Activated CD4-positive, alpha-beta memory T cell treated with anti-CD3 and anti-CD28 coated beads for 36 hours (primary cell): ENCODE measurements at regions not wholly inside any gene's neighbourhood (a gene's known extent, or its start where the extent isn't known, plus 50 kb on each side); places are given as distances from the start of the nearest gene placed in this dataset.

Experiments
- CTCF ChIA-PET: fragments of 350-600 bp; sonication (Branson Sonifier 250); formaldehyde crosslinking; loops from one replicate; lab custom pipeline; 2021; ENCODE audit warnings: antibody characterized with exemption, inconsistent platforms; lab: Charles Lee
- POLR2A ChIA-PET: fragments of 350-600 bp; sonication (Branson Sonifier 250); formaldehyde crosslinking; loops from one replicate; lab custom pipeline; 2021; ENCODE audit warnings: antibody characterized with exemption; lab: Charles Lee
- DNase-seq: peaks from one replicate; pipeline ENCODE4 v3.0.0-alpha.2; 2020
- H3K27ac Mint-ChIP-seq: one replicate; pipeline ENCODE4 v1.8.0; 2021; ENCODE audit warnings: mixed read lengths
- H3K27me3 Mint-ChIP-seq: one replicate; pipeline ENCODE4 v1.8.0; 2021; ENCODE audit warnings: mixed read lengths
- H3K36me3 Mint-ChIP-seq: one replicate; pipeline ENCODE4 v1.8.0; 2021; ENCODE audit warnings: mixed read lengths
- H3K4me1 Mint-ChIP-seq: one replicate; pipeline ENCODE4 v1.8.0; 2021; ENCODE audit warnings: low read depth, mixed read lengths
- H3K4me3 Mint-ChIP-seq: one replicate; pipeline ENCODE4 v1.8.0; 2021; ENCODE audit warnings: mild to moderate bottlenecking, mixed read lengths
- H3K9me3 Mint-ChIP-seq: one replicate; pipeline ENCODE4 v1.8.0; 2021; ENCODE audit warnings: mixed read lengths
- intact Hi-C: fragments of 100-400 bp; cut with micrococcal nuclease; formaldehyde crosslinking; loops from one replicate; pipeline ENCODE4 v1.15.1; 2023

DNA sequence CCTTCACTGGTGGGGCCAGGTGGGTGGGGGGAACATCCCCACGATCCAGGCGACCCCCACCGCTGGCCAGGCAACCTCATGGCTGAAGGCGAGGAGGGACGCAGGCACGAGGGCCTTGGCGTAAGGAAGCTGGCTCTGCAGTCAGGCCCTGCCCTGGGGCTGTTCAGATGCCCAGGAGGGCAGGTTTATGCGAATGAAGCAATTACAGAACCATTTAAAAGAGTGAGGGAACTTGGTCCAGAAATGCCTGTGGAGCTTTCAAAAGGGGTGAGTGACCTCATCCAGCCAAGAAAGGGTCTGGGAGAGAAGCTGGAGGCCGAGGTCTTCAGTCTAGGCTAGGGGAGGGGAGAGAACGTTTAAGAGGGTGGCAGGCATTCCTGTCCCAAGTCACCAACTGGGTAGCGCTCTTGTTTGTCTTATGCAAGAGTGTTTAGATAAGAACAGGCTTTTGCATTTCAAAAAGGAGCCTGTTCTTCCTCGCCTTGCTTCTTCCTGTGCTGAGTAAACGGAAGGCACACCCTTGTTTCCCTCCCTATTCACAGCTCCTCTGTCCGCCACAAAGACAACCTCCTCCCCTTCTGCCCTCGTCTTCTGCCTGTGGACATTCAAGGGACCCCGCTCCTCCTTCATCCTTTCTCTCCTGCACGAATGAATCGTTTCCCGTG is 183.5 kb upstream of the SDK2 start:
- POLR2A ChIA-PET, result no interaction called here
- no peaks in the 10 kb centered on the region for H3K27me3 Mint-ChIP-seq
- peak overlapping the region; percentile 1 for H3K4me3 Mint-ChIP-seq
- peak; percentile 18 for DNase-seq
- H3K4me1 Mint-ChIP-seq, result peaks cover 68% of the 10 kb centered on the region
- CTCF ChIA-PET, result interaction anchor here (0.5 kb wide), 1 partner anchor 186 kb away, joined by 4 read pairs; no protein-coding TSS in a partner anchor
- peak overlapping the region; percentile 79 for H3K27ac Mint-ChIP-seq
- intact Hi-C loops, result no loop called here
- H3K9me3 Mint-ChIP-seq, result no peaks in the 10 kb centered on the region
- H3K36me3 Mint-ChIP-seq, result no peaks in the 10 kb centered on the region

DNA sequence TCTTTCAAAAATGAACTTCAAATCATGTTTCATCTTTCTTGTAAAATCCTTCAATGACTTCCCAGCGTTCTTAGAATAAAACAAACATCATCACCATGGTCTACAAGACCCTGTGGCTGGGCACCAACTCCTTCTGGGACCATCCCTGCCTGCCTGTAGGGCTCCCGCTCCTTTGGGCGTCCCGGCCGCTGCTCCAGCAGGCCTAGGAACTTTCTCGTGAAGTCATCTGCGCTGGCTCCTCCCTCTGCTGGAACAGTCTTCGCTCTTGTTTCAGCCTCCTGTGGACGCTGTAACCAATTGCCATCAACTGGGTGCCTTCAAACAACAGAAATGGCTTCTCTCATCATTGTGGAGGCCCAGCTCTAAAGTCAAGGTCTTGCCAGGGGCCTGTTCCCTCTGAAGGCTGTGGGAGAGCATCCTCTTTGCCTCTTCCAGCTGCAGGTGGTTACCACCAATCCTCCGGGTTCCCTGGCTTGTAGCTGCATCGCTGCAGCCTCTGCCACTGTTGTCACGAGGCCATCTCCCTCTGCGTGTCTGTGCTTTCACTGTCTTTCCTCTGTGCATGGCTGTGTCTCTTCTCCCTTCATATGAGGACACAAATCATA is 185.5 kb upstream of the SDK2 start:
- no peak for DNase-seq
- ChIA-PET POLR2A (interaction anchor here (0.5 kb wide), 1 partner anchor 177 kb away, joined by 3 read pairs; no protein-coding TSS in a partner anchor), CTCF (no interaction called here)
- Mint-ChIP-seq H3K9me3 (no peaks in the 10 kb centered on the region), H3K36me3 (no peaks in the 10 kb centered on the region), H3K27ac (no peak overlapping the region), H3K27me3 (no peaks in the 10 kb centered on the region), H3K4me1 (peaks cover 58% of the 10 kb centered on the region), H3K4me3 (no peak overlapping the region)
- intact Hi-C loops, result no loop called here

DNA sequence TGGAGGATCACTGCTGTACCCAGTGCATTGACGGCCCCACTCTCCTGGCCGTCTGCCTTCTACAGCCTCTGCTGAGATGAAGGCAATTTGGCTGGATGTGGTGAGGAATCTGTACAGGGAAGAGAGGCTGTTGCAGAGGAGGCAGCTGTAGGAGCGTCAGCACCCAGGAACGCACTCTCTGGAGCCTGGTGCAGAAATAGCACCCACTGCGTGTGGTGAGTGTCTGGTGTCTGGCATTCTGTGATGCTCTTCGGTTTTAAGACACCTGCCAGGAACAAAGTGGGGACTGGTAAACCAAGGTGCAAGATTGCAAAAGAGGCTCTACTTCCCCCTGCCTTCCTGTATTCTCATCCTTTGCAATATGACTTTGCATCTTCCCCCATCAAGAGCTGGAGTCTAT is 187.5 kb upstream of the SDK2 start:
- DNase-seq, result no peak
- Mint-ChIP-seq H3K4me3 (no peak overlapping the region), H3K27me3 (no peaks in the 10 kb centered on the region), H3K27ac (no peak overlapping the region), H3K36me3 (no peaks in the 10 kb centered on the region), H3K4me1 (peaks cover 64% of the 10 kb centered on the region), H3K9me3 (peaks cover 5% of the 10 kb centered on the region)
- ChIA-PET POLR2A (no interaction called here), CTCF (no interaction called here)
- intact Hi-C loops, result no loop called here

DNA sequence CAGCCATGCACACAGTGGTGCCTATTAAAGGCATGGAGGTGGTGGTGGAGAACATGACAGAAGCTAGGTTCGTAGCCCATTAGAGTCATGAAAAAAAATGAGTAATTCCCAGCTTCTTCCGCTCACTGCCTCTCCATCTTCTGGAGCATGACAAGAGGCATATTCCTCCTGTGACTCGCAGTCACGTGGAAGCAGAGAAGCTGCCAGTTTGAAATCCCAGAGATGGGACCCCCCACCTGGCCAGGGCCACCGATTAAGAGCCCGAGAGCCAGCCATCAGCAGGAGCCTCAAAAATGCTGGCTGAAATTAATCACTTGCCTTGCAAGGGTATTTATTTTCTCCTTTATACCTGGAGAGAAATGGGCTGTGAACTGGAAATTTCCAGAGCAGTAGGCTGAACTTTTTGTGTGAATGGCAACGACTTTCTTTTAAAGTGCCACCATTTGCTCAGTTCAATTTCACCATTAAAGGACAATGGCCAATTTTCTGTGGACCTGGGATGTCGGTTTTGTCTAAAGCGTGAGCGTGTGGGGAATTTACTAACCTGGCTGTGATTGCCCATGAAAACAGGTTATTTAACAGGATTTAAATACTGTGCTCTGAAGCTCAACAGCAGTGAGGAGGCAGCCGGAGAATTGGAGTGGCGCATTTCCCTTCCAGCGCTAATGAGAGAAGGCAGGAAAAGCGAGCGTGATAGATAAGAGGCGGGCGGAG is 189.7 kb upstream of the SDK2 start:
- Mint-ChIP-seq H3K4me1 (peaks cover 43% of the 10 kb centered on the region), H3K27ac (no peak overlapping the region), H3K27me3 (no peaks in the 10 kb centered on the region), H3K36me3 (peaks cover 3% of the 10 kb centered on the region), H3K4me3 (no peak overlapping the region), H3K9me3 (peaks cover 11% of the 10 kb centered on the region)
- no peak for DNase-seq
- intact Hi-C loops, result no loop called here
- ChIA-PET CTCF (no interaction called here), POLR2A (no interaction called here)

DNA sequence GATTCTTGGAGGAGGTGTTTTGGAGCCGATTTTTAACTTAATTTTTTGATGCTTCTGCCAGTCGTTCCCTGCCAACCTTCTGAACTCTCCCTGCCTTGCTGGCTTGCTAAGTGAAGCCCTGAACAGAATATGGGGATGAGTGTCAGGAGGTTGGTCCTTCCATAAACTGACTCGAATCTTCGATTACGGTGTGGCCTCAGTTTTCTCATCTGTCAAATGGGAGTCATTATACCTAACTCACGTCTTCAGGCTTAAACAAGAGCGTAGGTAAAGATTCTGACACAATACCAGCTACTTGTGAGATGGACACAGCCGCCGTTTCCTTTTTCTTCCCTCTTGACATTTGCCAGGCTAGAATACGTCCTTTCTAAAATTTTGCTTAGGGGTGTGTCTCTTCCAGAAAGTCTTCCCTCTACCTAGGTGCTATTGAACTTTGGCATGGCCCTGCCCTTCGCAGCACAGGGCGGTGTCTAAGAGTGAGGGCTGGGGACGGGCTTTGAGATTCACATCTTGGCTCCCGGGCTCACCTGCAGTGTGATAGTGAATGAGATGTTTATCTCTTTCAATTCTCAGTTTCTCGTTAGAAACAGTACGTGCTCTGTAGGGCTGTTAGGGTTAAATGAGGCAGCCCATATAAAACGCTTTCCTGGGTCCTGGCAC is 190.6 kb upstream of the SDK2 start:
- intact Hi-C loops, result no loop called here
- Mint-ChIP-seq H3K27ac (no peak overlapping the region), H3K4me1 (peaks cover 35% of the 10 kb centered on the region), H3K4me3 (no peak overlapping the region), H3K36me3 (peaks cover 3% of the 10 kb centered on the region), H3K9me3 (peaks cover 11% of the 10 kb centered on the region), H3K27me3 (no peaks in the 10 kb centered on the region)
- POLR2A ChIA-PET, result no interaction called here
- DNase-seq, result no peak
- CTCF ChIA-PET, result no interaction called here

DNA sequence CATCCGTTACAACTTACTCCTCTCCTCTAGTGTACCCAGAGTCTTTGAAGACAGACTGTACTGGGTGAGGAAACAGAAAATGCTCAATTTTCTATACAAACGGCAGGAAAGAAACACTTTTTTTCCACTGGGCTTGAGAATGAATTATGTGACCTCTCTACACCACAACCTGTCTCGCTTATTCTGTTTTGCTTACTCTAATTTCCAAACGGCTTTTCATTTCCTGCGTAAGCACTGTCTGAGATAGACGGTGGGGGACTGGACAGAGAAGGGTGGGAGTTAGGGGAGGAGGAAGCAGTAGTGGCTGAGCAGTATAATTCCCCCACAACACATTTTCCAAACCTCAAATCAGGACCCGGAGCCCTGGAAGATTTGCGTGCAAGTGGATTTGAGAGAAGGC is 191.4 kb upstream of the SDK2 start:
- no peak overlapping the region for H3K4me3 Mint-ChIP-seq
- ChIA-PET POLR2A (no interaction called here), CTCF (no interaction called here)
- H3K27me3 Mint-ChIP-seq, result no peaks in the 10 kb centered on the region
- peaks cover 11% of the 10 kb centered on the region for H3K9me3 Mint-ChIP-seq
- H3K4me1 Mint-ChIP-seq, result peaks cover 30% of the 10 kb centered on the region
- intact Hi-C loops, result no loop called here
- H3K36me3 Mint-ChIP-seq, result peaks cover 3% of the 10 kb centered on the region
- peak overlapping the region; percentile 24 for H3K27ac Mint-ChIP-seq
- no peak for DNase-seq

DNA sequence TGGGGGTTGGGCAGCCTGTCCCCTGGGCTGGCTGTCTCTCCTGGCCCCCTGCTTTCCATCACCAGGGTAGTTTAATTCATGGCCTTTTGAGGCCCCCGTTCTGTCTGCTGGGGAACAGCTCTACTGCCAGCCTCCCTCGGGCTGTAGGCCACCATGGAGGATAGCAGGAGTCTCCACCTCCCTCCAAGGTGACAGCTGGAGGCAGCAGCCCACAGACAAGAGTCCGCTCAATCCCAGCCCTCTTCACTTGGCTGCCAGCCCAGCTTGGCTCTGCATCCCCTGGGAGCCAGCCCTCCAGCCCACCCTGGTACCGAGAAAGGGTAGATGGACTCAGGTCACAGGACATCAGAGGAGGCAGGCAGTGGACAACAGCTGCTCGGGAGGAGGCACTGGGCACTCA is 194.6 kb upstream of the SDK2 start:
- peaks cover 11% of the 10 kb centered on the region for H3K9me3 Mint-ChIP-seq
- ChIA-PET CTCF (no interaction called here), POLR2A (no interaction called here)

DNA sequence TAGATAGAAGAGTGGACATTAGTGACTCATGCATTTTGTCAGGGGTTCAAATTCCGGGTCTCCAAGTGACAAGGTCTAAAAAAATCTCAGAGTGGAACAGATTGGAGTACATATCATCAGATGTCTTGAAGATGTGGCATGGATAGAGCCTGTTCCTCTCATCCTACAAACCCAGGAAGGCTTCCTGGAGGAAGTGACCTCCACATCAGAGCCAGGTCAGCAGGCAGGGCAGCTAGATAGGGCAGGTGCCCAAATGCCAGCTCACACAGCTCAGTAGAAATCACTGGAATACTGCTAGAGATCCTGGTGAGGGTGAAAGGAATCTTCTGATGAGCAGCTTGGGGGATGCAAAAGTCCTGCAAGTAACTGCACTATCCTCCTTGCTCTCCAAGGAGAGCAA is 196.6 kb upstream of the SDK2 start:
- Mint-ChIP-seq H3K36me3 (peaks cover 3% of the 10 kb centered on the region), H3K4me1 (peaks cover 3% of the 10 kb centered on the region), H3K27ac (no peak overlapping the region), H3K4me3 (no peak overlapping the region), H3K27me3 (no peaks in the 10 kb centered on the region), H3K9me3 (peaks cover 11% of the 10 kb centered on the region)
- POLR2A ChIA-PET, result no interaction called here
- no peak for DNase-seq
- intact Hi-C loops, result no loop called here
- CTCF ChIA-PET, result no interaction called here

More for the DNA sequence above, 194.6 kb upstream of the SDK2 start:
- intact Hi-C loops, result no loop called here
- peaks cover 3% of the 10 kb centered on the region for H3K36me3 Mint-ChIP-seq
- peaks cover 14% of the 10 kb centered on the region for H3K4me1 Mint-ChIP-seq
- DNase-seq, result no peak
- no peaks in the 10 kb centered on the region for H3K27me3 Mint-ChIP-seq
- no peak overlapping the region for H3K4me3 Mint-ChIP-seq
- no peak overlapping the region for H3K27ac Mint-ChIP-seq

DNA sequence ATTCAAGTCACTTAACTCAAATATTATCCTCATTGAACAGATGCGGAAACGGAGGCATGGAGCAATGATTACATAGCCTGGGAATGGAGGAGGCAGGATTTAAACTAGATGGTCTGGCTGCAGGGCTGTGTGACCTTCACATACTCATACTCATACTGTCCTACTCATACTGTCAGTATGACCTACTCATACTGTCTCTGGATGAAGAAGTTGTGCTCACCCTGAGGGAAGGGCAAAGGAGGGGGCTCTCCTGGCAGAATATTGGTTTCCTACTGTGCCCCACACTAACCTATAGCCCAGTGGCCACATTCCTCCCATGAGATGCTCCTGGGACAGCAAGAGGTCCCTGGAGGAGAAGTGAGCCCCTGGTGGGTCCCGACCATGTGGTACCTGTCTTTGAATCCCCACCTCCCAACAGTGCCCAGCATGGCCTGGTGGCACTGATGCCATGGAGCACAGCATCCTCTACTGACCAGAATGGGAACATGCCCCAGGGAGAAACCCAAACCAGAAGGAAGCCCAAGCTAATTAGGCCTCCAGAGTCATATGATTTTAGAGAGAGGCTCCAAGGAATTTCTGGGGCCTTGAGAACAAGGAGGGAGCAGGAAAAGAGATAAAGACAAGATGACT is 197.3 kb upstream of the SDK2 start:
- no peak overlapping the region for H3K4me3 Mint-ChIP-seq
- DNase-seq, result peak; percentile 22
- no peak overlapping the region for H3K27ac Mint-ChIP-seq
- H3K4me1 Mint-ChIP-seq, result no peaks in the 10 kb centered on the region
- CTCF ChIA-PET, result no interaction called here
- intact Hi-C loops, result no loop called here
- POLR2A ChIA-PET, result no interaction called here
- H3K27me3 Mint-ChIP-seq, result no peaks in the 10 kb centered on the region
- peaks cover 7% of the 10 kb centered on the region for H3K9me3 Mint-ChIP-seq
- H3K36me3 Mint-ChIP-seq, result peaks cover 3% of the 10 kb centered on the region

DNA sequence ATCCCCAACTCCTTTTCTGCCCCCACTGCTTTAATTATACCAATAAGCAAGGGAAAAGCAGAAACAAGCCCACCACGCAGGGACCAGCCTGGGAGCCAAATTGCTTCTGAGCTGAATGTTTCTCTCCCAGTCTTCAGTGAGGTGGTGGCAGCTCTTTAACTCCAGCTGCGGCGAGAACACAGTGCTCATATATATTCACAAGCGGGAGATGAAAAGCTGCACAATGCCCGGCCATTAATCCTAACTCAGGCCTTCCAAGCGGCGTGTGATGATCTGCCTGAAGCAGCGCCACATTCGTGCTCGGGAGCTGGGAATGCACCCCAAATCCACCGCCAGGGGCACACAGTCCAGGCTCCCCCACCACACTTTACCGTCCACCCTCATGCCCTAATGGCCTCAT is 203.7 kb upstream of the SDK2 start:
- Mint-ChIP-seq H3K9me3 (no peaks in the 10 kb centered on the region), H3K27me3 (no peaks in the 10 kb centered on the region), H3K4me1 (peaks cover 7% of the 10 kb centered on the region), H3K4me3 (no peak overlapping the region), H3K36me3 (no peaks in the 10 kb centered on the region), H3K27ac (no peak overlapping the region)
- no peak for DNase-seq
- CTCF ChIA-PET, result no interaction called here
- POLR2A ChIA-PET, result no interaction called here
- intact Hi-C loops, result no loop called here

DNA sequence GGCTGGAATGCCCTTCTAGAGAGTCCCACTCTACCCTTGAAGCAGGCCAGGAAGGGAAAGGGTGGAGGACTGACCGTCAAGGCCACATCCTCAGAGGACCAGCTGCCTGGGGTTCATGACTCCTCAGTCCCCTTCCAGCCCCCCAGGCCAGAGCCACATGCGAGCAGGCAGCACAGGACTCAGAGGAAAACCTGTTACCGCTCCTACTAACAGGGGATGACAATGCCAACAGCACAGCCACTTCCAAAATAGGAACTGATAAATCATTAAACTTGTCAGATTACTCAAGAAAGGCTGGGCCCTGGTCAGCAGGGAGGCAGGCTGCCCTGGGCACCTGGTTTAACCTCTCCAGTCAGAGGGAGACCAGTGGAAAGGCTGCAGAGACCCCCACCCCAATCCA is 206.2 kb upstream of the SDK2 start:
- DNase-seq, result no peak
- ChIA-PET CTCF (no interaction called here), POLR2A (interaction anchor here (0.7 kb wide), 1 partner anchor 826 kb away, joined by 3 read pairs; no protein-coding TSS in a partner anchor)
- Mint-ChIP-seq H3K9me3 (peaks cover 11% of the 10 kb centered on the region), H3K4me1 (peaks cover 7% of the 10 kb centered on the region), H3K4me3 (no peak overlapping the region), H3K27me3 (no peaks in the 10 kb centered on the region), H3K36me3 (no peaks in the 10 kb centered on the region), H3K27ac (no peak overlapping the region)
- intact Hi-C loops, result no loop called here

DNA sequence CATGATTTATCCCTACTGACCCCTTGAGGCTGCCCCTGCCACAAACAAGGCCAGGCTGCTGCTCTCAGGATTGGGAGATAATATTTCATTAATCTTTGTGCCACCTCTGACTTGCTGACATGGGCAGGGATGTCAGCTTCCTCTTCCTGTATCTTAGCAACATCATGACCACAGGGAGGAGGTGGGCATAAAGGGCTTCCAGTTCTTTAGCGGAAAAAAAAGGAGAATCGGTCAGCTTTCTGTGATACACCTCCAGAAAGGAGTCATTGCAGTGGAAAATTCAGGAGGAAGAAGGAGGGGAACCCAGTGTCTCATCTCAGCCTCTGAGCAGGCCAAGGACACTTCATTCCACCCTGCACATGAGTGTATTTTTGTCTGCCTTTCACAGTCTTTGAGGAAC is 206.8 kb upstream of the SDK2 start:
- peaks cover 7% of the 10 kb centered on the region for H3K4me1 Mint-ChIP-seq
- intact Hi-C loops, result no loop called here
- ChIA-PET POLR2A (no interaction called here), CTCF (no interaction called here)
- peaks cover 11% of the 10 kb centered on the region for H3K9me3 Mint-ChIP-seq
- no peaks in the 10 kb centered on the region for H3K36me3 Mint-ChIP-seq
- H3K27ac Mint-ChIP-seq, result no peak overlapping the region
- no peak overlapping the region for H3K4me3 Mint-ChIP-seq
- H3K27me3 Mint-ChIP-seq, result no peaks in the 10 kb centered on the region
- DNase-seq, result no peak
